Central memory CD4-positive, alpha-beta T cell (primary cell): ENCODE measurements at regions not wholly inside any gene's neighbourhood (a gene's known extent, or its start where the extent isn't known, plus 50 kb on each side); places are given as distances from the start of the nearest gene placed in this dataset.
"Not testable (repeated sequence)": the region's sequence is repeated elsewhere in the genome, so short reads cannot be mapped to it uniquely, and the experiment has no call there.

Experiments used
- DNase-seq: peaks from one replicate; pipeline ENCODE4 v3.0.0; 2022

DNA sequence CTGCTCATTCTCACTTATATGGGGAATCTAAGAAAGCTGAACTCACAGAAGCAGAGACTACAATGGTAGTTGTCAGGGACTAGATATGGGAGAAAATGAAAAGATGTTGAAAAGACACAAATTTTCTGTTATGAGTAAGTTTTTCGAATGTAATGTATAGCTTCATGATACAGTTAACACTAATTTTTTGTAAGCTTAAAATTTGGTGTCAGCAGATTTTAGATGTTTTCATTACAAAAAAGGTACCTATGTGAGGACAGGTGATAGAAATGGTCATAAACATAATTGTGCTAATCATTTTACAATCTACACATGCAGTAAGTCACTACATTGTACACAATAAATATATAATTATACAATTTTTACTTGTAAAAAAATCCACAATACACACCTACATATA, 286.6 kb downstream of the ZNF33B start:
- no peak for DNase-seq

GRCh38 chr10:42336593-42337337, 301.6 kb downstream of the ZNF33B start:
- DNase-seq = not testable (repeated sequence)

- not testable (repeated sequence) for DNase-seq
These were observed 302.6 kb downstream of the ZNF33B start for GRCh38 chr10:42335653-42336296.

- DNase-seq = no peak
These were observed 334.0 kb downstream of the ZNF33B start for GRCh38 chr10:42304341-42304740.

DNA sequence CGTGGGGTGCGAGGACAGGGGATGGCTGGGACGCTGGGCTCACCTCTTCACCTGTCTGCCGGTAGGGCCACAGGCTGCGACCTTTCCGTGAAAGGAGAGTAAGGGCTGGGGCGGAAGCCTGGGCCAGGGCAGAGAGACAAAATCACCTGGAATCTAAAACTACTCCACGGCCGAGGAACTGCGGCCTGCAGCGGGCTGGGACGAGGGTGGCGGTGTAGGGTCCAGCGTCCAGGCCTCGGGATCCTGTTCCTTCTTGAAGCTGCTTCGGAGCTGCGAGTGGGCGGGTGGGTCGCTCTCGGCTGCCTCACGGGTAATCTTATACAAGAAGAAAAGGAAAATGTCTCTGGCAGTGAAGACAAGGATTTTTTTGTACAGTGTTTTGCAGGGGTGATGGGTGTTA, 356.5 kb downstream of the ZNF33B start:
- DNase-seq = not testable (repeated sequence)

DNA sequence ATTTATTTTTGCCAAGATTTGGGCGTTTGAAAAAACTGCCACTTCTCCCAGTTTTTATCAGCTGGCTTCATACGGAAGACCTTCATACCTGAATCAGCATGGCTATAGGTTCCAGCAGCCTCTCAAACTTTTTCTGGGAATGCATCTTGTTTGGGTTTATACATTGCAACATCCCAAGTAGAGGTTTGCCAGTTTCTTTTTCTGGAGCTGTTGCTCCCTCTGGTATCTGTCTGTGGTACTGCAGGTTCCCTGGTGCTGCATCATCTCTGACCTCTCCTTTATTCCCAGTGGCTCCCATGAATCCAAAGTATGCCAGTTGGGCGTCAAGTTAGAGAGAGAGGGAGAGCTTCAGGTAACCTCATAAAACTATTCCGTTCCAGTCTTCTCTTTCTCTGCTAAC, 368.6 kb downstream of the ZNF33B start:
- not testable (repeated sequence) for DNase-seq

DNA sequence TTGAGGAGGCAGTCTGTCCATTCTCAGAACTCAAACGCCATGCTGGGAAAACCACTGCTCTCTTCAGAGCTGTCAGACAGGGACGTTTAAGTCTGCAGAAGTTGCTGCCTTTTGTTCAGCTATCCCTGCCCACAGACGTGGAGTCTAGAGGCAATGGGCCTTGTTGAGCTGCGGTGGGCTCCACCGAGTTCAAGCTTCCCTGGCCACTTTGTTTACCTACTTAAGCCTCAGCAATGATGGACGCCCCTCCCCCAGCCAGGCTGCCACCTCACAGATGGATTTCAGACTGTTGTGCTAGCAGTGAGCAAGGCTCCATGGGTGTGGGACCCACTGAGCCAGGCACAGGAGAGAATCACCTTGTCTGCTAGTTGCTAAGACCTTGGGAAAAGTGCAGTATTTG, 375.1 kb downstream of the ZNF33B start:
- DNase-seq = not testable (repeated sequence)

DNA sequence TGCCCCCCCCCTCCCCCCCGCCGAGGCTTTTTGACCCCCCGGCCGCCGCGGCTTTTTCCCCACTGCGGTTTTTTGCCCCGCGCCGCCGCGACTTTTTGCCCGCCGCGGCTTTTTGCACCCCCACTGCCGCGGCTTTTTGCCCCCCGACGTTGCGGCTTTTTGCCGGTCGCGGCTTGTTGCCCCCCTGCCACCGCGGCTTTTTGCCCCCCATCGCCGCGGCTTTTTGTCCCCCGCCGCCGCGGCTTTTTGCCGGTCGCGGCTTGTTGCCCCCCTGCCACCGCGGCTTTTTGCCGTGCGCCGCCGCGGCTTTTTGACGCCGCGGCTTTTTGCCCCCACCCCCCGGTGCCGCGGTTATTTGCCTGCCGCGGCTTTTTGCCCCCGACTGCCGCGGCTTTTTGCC, 395.4 kb downstream of the ZNF33B start:
- DNase-seq = not testable (repeated sequence)

GRCh38 chr10:42242135-42242805, 396.1 kb downstream of the ZNF33B start:
- no peak for DNase-seq

DNA sequence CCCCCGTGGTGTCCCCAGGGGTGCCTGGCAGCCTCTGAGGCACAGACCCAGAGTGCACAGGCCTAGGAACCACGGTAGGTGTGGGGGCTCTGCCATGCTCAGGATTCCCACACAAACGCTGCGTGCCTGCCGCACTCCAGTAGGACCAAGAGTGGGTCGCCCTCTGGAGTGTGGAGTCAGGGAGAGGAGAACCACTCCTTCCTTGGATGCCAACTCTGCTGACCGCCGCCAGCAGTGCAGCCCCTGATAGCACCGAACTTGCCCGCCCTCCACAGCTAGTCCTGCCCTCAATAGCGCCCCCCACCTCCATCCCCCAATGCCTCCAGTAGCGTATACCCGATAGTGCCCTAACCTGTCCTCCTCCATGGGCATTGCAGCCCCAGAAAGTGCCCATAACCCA, 402.0 kb downstream of the ZNF33B start:
- DNase-seq = not testable (repeated sequence)

DNA sequence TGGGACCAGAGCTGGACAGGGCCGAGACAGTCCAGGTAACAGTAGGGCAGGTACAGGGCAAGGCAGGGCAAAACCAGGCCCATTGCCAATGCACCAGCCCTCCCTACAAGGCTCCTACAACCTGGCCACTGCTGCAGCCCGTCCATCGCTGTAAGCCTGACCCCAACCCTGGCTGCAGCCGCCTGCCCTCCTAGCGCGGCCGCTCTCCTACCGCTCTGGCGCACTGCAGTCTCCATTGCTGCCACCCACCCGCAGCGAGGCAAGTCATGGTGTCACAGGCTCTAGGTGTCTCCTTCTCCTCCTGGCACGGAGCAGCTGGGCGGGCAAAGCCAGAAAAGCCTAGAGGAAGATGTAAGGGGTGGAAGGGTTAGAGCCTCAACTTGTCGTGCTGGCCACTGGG, 402.6 kb downstream of the ZNF33B start:
- not testable (repeated sequence) for DNase-seq

DNA sequence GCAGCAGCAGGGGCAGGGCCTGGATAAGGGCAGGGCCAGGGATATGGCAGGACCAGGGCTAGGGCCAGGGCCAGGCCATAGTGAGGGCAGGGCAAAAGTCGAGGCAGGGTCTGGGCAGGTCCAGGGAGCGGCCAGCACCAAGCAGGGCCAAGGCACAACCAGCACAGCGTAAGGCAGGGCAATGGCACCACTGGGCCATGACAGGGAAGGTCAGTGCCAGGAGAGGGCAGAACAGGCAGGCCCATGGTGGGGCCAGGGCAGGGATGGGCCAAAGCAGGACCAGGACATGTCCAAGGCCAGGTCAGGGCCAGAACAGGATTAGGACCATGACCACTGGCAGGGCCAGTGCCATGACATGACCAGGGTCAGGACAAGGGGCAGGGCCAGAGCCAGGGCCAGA, 403.1 kb downstream of the ZNF33B start:
- not testable (repeated sequence) for DNase-seq

DNA sequence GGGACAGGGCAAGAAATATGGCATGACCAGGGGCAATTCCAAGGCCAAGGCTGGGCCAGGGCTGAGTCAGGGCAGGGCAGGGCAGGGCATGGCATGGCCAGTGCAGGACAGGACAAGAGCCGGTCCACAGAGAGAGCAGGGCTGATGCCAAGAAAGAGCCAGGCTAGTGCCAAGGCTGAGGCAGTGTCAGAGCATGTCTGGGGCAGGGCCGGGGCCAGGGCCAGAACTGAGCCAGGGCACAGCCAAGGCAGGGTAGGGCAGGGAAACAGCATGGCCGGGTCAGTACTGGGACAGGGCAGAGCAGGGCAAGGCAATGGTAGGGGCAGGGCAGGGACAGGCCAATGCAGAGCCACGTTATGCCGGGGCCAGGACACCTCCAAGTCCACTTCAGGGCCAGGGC, 403.9 kb downstream of the ZNF33B start:
- not testable (repeated sequence) for DNase-seq

DNA sequence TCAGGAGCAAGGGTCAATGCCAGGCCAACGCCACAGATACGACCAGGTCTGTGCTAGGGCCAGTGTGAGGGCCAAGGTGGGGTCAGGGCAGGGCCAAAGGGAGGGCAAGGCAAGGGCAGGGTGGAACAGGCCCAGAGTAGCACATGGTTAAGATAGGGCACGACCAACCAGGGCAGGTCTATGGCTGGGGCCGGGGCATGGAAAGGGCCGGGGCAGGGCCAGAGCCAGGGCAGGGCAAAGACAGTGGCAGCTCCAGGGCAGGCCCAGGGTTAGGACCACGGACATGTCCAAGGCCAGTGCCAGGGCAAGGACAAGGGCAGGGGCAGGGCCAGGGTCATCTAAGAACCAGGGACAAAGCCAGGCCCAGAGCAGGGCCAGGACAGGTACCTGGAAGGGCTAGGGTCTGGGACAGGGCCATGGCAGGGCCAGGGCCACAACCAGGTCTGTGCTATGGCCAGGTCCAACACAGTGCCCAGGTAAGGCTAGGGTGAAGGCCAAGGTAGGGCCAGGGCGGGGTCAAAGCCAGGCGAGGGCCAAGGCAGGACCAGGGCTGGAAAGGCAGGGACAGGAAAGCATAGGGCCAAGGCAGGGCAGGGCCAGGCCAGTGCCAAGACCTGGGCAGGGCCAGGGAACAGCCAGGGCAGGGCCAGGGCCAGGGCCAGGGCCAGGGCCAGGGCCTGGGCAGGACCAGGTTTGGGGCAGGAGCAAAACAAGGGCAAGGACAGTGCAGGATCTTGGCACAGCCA, 404.7 kb downstream of the ZNF33B start:
- not testable (repeated sequence) for DNase-seq

DNA sequence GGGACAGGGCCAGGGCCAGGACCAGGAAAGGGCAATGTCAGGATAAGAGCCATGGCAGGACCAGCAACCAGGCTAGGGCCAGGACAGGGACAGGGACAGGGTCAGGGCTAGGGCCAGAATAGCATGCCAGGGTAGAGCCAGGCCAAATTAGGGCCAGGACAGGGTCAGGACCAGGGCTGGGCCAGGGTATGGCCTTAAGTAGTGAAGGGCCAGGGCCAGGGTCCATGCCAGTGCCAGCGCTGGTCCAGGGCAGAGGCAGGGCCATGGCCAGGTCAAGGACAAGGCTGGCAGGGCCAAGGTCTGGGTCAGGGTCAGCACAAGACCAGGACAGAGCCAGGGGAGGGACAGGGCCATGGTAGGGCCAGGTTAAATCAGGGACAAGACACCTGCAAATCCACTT, 405.4 kb downstream of the ZNF33B start:
- DNase-seq = not testable (repeated sequence)

DNA sequence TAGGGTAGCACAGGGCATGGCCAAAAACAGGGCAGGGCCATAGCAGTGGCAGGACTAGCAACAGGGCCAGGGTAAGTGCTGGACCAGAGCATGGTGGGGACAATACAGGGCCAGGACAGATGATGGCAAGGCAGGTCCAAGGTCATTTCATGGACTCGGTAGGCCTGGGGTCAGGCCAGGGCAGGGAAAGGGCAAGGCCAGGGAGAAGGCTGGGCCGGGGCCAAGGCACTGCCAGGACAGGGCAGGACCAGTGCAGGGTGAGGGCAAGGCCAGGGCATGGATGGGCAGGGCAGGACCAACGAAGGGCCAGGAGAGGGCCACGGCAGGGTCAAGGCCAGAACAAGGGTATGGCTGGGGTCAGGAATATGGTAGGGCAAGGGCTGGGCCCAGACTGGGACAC, 407.6 kb downstream of the ZNF33B start:
- DNase-seq = not testable (repeated sequence)

- not testable (repeated sequence) for DNase-seq
These were observed 408.3 kb downstream of the ZNF33B start for GRCh38 chr10:42230115-42230514.

GRCh38 chr10:42227859-42228258, 410.5 kb downstream of the ZNF33B start:
- DNase-seq = not testable (repeated sequence)

- DNase-seq = not testable (repeated sequence)
These were observed 444.8 kb downstream of the ZNF33B start for GRCh38 chr10:42193588-42193987.

- not testable (repeated sequence) for DNase-seq
These were observed 445.9 kb downstream of the ZNF33B start for GRCh38 chr10:42192450-42192849.

GRCh38 chr10:42187501-42188195, 450.7 kb downstream of the ZNF33B start:
- not testable (repeated sequence) for DNase-seq
